HepG2 (cell line): ENCODE measurements at regions not wholly inside any gene's neighbourhood (a gene's known extent, or its start where the extent isn't known, plus 50 kb on each side); places are given as distances from the start of the nearest gene placed in this dataset.

Experiments used
- BRF2 ChIP-seq: sonication (generic); formaldehyde crosslinking; IDR thresholded peaks from 2 replicates; pipeline ENCODE4 v1.8.1; 2022; ENCODE audit warnings: mild to moderate bottlenecking, missing genetic modification reagents
- ELF4 ChIP-seq: sonication (generic); formaldehyde crosslinking; IDR thresholded peaks from 2 replicates; pipeline ENCODE4 v1.5.0; 2020; ENCODE audit warnings: missing genetic modification reagents, mild to moderate bottlenecking, moderate library complexity, borderline replicate concordance
- FOXA1 ChIP-seq, 2 experiments: fragments of 450-650 bp in 1 of 2; sonication (generic) in 1 of 2; formaldehyde crosslinking in 1 of 2; IDR thresholded peaks; 2 replicates each; pipeline versions ENCODE4 v1.4.0 to v1.6.1; 2016 to 2020; ENCODE audit warnings: missing genetic modification reagents in 1 of 2
- HNRNPL ChIP-seq: fragments of 200-400 bp; formaldehyde crosslinking; IDR thresholded peaks from 2 replicates; pipeline ENCODE4 v1.6.1; 2017; ENCODE audit warnings: mild to moderate bottlenecking, low read depth, low read length
- IKZF1 ChIP-seq: fragments of 450-650 bp; IDR thresholded peaks from 2 replicates; pipeline ENCODE4 v1.7.1; 2016
- LRRFIP1 ChIP-seq: sonication (generic); formaldehyde crosslinking; conservative IDR thresholded peaks from 2 replicates; pipeline ENCODE4 v1.4.0; 2020; ENCODE audit warnings: missing genetic modification reagents
- MYC ChIP-seq: sonication (generic); formaldehyde crosslinking; IDR thresholded peaks from 2 replicates; pipeline ENCODE4 v1.9.0; 2021; ENCODE audit warnings: missing genetic modification reagents, borderline replicate concordance
- NRL ChIP-seq: sonication (generic); formaldehyde crosslinking; IDR thresholded peaks from 2 replicates; pipeline ENCODE4 v1.5.0; 2020; ENCODE audit warnings: missing genetic modification reagents, mild to moderate bottlenecking, moderate library complexity, borderline replicate concordance
- RFX1 ChIP-seq: fragments of 450-650 bp; IDR thresholded peaks from 2 replicates; pipeline ENCODE4 v1.6.1; 2017
- SMAD1 ChIP-seq: sonication (generic); formaldehyde crosslinking; IDR thresholded peaks from 2 replicates; pipeline ENCODE4 v1.4.0; 2020; ENCODE audit warnings: missing genetic modification reagents, low read depth, mild to moderate bottlenecking, borderline replicate concordance
- SRY ChIP-seq: sonication (generic); formaldehyde crosslinking; IDR thresholded peaks from 2 replicates; pipeline ENCODE4 v1.8.0; 2022; ENCODE audit warnings: mild to moderate bottlenecking, missing genetic modification reagents
- ZBTB40 ChIP-seq, 2 experiments: fragments of 450-650 bp in 1 of 2; sonication (generic) in 1 of 2; formaldehyde crosslinking in 1 of 2; IDR thresholded peaks; 2 replicates each; pipeline versions ENCODE4 v1.6.1 to v1.8.0; 2016 to 2022; ENCODE audit warnings: antibody characterized with exemption in 1 of 2, mild to moderate bottlenecking in 1 of 2, missing genetic modification reagents in 1 of 2
- ZNF629 ChIP-seq: sonication (generic); formaldehyde crosslinking; conservative IDR thresholded peaks from 2 replicates; pipeline ENCODE4 v1.5.0; 2020; ENCODE audit warnings: missing genetic modification reagents
- ZNF644 ChIP-seq: IDR thresholded peaks from 2 replicates; pipeline ENCODE4 v1.6.1; 2016; ENCODE audit warnings: low read depth
- ZSCAN21 ChIP-seq: sonication (generic); formaldehyde crosslinking; IDR thresholded peaks from 2 replicates; pipeline ENCODE4 v1.8.0; 2022; ENCODE audit warnings: mild to moderate bottlenecking, missing genetic modification reagents, moderate library complexity, borderline replicate concordance

- no peak for TF ChIP-seq ZBTB40 (IDR thresholded peaks at IDR 0.05)
- TF ChIP-seq ZBTB40 (CRISPR knock-in tag; IDR thresholded peaks at IDR 0.05): no peak
- no peak for TF ChIP-seq RFX1
- no peak for TF ChIP-seq ZSCAN21 (CRISPR knock-in tag)
- no peak for TF ChIP-seq BRF2 (CRISPR knock-in tag)
- TF ChIP-seq HNRNPL: 0 out of 2 replicates have a peak, but pooled peaks have one; percentile 63
- TF ChIP-seq NRL: no peak
- 0 out of 2 replicates have a peak, but pooled peaks have one; percentile 51 for TF ChIP-seq SMAD1 (CRISPR knock-in tag)
- TF ChIP-seq ELF4: no peak
- peak; percentile 9; the same call in 1 of the 2 replicates for TF ChIP-seq MYC (CRISPR knock-in tag)
- no peak for TF ChIP-seq ZNF629
- no peak for TF ChIP-seq IKZF1
- TF ChIP-seq FOXA1 (IDR thresholded peaks at IDR 0.05): no peak
- peak; percentile 80 for TF ChIP-seq FOXA1 (CRISPR knock-in tag; IDR thresholded peaks at IDR 0.05)
- 0 out of 2 replicates have a peak, but pooled peaks have one; percentile 55 for TF ChIP-seq SRY (CRISPR knock-in tag)
- TF ChIP-seq LRRFIP1 (CRISPR knock-in tag): no peak
- TF ChIP-seq ZNF644 (CRISPR knock-in tag): 0 out of 2 replicates have a peak, but pooled peaks have one; percentile 18
These were observed 91.7 kb upstream of the ZMIZ1 start (continued) for GRCh38 chr10:78976825-78977755.
